NT2/D1 (cell line): ENCODE measurements at regions not wholly inside any gene's neighbourhood (a gene's known extent, or its start where the extent isn't known, plus 50 kb on each side); places are given as distances from the start of the nearest gene placed in this dataset.

ENCODE experiments used
- SUZ12 ChIP-seq: IDR thresholded peaks from 2 replicates; pipeline ENCODE4 v1.6.1; 2011; ENCODE audit not compliant: insufficient read length, insufficient read depth; ENCODE audit errors: extremely low read depth
- YY1 ChIP-seq: IDR thresholded peaks from 2 replicates; pipeline ENCODE4 v1.6.1; 2011; ENCODE audit not compliant: insufficient read length, insufficient read depth
- ZNF274 ChIP-seq: IDR thresholded peaks from 2 replicates; pipeline ENCODE4 v1.6.1; 2011; ENCODE audit warnings: mild to moderate bottlenecking, low read depth, low read length

DNA sequence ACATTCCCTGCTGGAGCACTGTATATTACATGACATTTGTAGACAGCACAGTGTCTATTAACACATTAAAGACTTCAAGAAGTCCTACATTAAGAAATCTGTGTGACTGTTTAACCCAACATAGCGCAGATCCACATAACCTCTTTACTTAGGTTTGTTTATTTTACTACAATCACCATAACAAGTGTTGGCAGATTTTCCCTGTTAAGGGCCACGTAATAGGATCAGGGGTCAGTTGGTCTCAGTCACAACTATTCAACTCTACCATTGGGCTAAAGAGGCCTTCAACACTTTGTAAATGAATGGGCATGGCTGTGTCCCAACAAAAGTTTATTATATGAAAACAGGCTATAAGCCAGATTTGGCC is 51.3 kb upstream of the ADORA2B start:
- TF ChIP-seq ZNF274 (no peak), YY1 (no peak), SUZ12 (no peak)
